Activated T-cell treated with anti-CD3 and anti-CD28 coated beads, Interleukin-2, amount 50 U/mL, for 48 hours (primary cell): ENCODE measurements at regions not wholly inside any gene's neighbourhood (a gene's known extent, or its start where the extent isn't known, plus 50 kb on each side); places are given as distances from the start of the nearest gene placed in this dataset.

Experiments
- DNase-seq, 2 experiments: peaks; one replicate each; pipeline ENCODE4 v3.0.0-alpha.2; 2020

- DNase-seq: no peak
These were observed 550.7 kb downstream of the SLC6A15 start for GRCh38 chr12:84361651-84362551.

- DNase-seq: no peak
These were observed 555.3 kb downstream of the SLC6A15 start for GRCh38 chr12:84357314-84357713.

- no peak for DNase-seq
These were observed 556.4 kb downstream of the SLC6A15 start for GRCh38 chr12:84356224-84356623.

GRCh38 chr12:84355561-84355960 lies 557.0 kb downstream of the SLC6A15 start:
- no peak for DNase-seq

- DNase-seq: no peak
These were observed 564.0 kb downstream of the SLC6A15 start for GRCh38 chr12:84348582-84348981.

GRCh38 chr12:84341467-84342193 lies 571.0 kb downstream of the SLC6A15 start:
- no peak for DNase-seq

- DNase-seq: no peak
These were observed 576.4 kb downstream of the SLC6A15 start for GRCh38 chr12:84336231-84336630.

GRCh38 chr12:84329938-84330337 lies 582.7 kb downstream of the SLC6A15 start:
- DNase-seq: no peak

- DNase-seq: no peak
These were observed 596.7 kb downstream of the SLC6A15 start for GRCh38 chr12:84315926-84316325.

- DNase-seq: no peak
These were observed 599.3 kb downstream of the SLC6A15 start for GRCh38 chr12:84313323-84313675.

GRCh38 chr12:84308211-84308610 lies 604.4 kb downstream of the SLC6A15 start:
- no peak for DNase-seq

GRCh38 chr12:84305144-84305543 lies 607.5 kb downstream of the SLC6A15 start:
- DNase-seq: no peak

GRCh38 chr12:84294246-84294645 lies 618.4 kb downstream of the SLC6A15 start:
- no peak for DNase-seq

GRCh38 chr12:84290168-84290567 lies 622.4 kb downstream of the SLC6A15 start:
- DNase-seq: no peak

- no peak for DNase-seq
These were observed 634.6 kb downstream of the SLC6A15 start for GRCh38 chr12:84277986-84278385.

GRCh38 chr12:84276215-84276614 lies 636.4 kb downstream of the SLC6A15 start:
- DNase-seq: no peak

GRCh38 chr12:84272324-84272723 lies 640.3 kb downstream of the SLC6A15 start:
- no peak for DNase-seq

- no peak for DNase-seq
These were observed 642.0 kb downstream of the SLC6A15 start for GRCh38 chr12:84270470-84271140.

GRCh38 chr12:84247931-84248330 lies 664.7 kb downstream of the SLC6A15 start:
- no peak for DNase-seq

GRCh38 chr12:84243686-84244085 lies 668.9 kb downstream of the SLC6A15 start:
- no peak for DNase-seq

GRCh38 chr12:84222841-84223240 lies 689.8 kb downstream of the SLC6A15 start:
- DNase-seq: no peak

- DNase-seq: no peak
These were observed 694.2 kb downstream of the SLC6A15 start for GRCh38 chr12:84218406-84218805.

GRCh38 chr12:84201976-84202375 lies 710.6 kb downstream of the SLC6A15 start:
- DNase-seq: no peak
